Gastrocnemius medialis (tissue), 4 donors: ENCODE measurements at regions not wholly inside any gene's neighbourhood (a gene's known extent, or its start where the extent isn't known, plus 50 kb on each side); places are given as distances from the start of the nearest gene placed in this dataset.

Source experiments
- POLR2A ChIP-seq, 2 donors: fragments of 450-650 bp; IDR thresholded peaks; one replicate each; pipeline ENCODE4 v1.6.1; 2017; ENCODE audit warnings: antibody characterized with exemption in 2 of 2, mild to moderate bottlenecking in 2 of 2, moderate library complexity in 2 of 2
- TF ChIP-seq, protein P1 (sequence below), 5 experiments: fragments of 450-650 bp in 3 of 5; fragments of 200-600 bp in 2 of 5; sonication (generic) in 2 of 5; IDR thresholded peaks in 4 of 5; conservative IDR thresholded peaks in 1 of 5; 1 replicate in 4 of 5; 2 replicates in 1 of 5; pipeline ENCODE4 v1.5.1; 2016 to 2019; ENCODE audit warnings: antibody characterized with exemption in 5 of 5, mild to moderate bottlenecking in 3 of 5, moderate library complexity in 3 of 5

GRCh38 chr20:56897318-56897957 lies 268.3 kb downstream of the TFAP2C start:
- TF ChIP-seq, protein P1, sequence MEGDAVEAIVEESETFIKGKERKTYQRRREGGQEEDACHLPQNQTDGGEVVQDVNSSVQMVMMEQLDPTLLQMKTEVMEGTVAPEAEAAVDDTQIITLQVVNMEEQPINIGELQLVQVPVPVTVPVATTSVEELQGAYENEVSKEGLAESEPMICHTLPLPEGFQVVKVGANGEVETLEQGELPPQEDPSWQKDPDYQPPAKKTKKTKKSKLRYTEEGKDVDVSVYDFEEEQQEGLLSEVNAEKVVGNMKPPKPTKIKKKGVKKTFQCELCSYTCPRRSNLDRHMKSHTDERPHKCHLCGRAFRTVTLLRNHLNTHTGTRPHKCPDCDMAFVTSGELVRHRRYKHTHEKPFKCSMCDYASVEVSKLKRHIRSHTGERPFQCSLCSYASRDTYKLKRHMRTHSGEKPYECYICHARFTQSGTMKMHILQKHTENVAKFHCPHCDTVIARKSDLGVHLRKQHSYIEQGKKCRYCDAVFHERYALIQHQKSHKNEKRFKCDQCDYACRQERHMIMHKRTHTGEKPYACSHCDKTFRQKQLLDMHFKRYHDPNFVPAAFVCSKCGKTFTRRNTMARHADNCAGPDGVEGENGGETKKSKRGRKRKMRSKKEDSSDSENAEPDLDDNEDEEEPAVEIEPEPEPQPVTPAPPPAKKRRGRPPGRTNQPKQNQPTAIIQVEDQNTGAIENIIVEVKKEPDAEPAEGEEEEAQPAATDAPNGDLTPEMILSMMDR (IDR thresholded peaks at IDR 0.05 in 4 of 5, conservative IDR thresholded peaks at IDR 0.05 in 1 of 5), result no peak
- no peak for TF ChIP-seq POLR2A (IDR thresholded peaks at IDR 0.05)
